ENCODE measurements at regions not wholly inside any gene's neighbourhood (a gene's known extent, or its start where the extent isn't known, plus 50 kb on each side); places are given as distances from the start of the nearest gene placed in this dataset.

- no peaks in the 10 kb centered on the region for H3K27me3 ChIP-seq
- no peaks in the 10 kb centered on the region for H3K9me3 ChIP-seq
- intact Hi-C loops (cut with DNase I), result no loop called here
- 86 to 93% methylated on average over 2 of the region's 2 CpGs for WGBS, 2 donors
- H3K4me1 ChIP-seq, result no peaks in the 10 kb centered on the region
- DNase-seq, result no peak
- no peak for TF ChIP-seq POLR2A (IDR thresholded peaks at IDR 0.05)
- TF ChIP-seq CTCF (IDR thresholded peaks at IDR 0.05), result no peak
- no peak overlapping the region for H3K27ac ChIP-seq
- H3K36me3 ChIP-seq, result no peaks in the 10 kb centered on the region
- H3K4me3 ChIP-seq (replicated peaks in 1 of 3), result no peak overlapping the region
These were observed 110.4 kb upstream of the MYCN start for GRCh38 chr2:15829985-15830384.

GRCh38 chr2:15830937-15831549, 109.3 kb upstream of the MYCN start:
- Histone ChIP-seq H3K9me3 (no peaks in the 10 kb centered on the region), H3K4me3 (replicated peaks in 1 of 3) (no peak overlapping the region), H3K4me1 (no peaks in the 10 kb centered on the region), H3K27ac (no peak overlapping the region), H3K27me3 (no peaks in the 10 kb centered on the region), H3K36me3 (no peaks in the 10 kb centered on the region)
- intact Hi-C loops (cut with DNase I), result no loop called here
- 80 to 88% methylated on average over 1 of the region's 1 CpG for WGBS, 2 donors
- TF ChIP-seq POLR2A (IDR thresholded peaks at IDR 0.05), result no peak
- TF ChIP-seq CTCF (IDR thresholded peaks at IDR 0.05), result no peak
- DNase-seq, result no peak

GRCh38 chr2:15832030-15832709, 108.2 kb upstream of the MYCN start:
- Histone ChIP-seq H3K27ac (no peak overlapping the region), H3K4me1 (no peaks in the 10 kb centered on the region), H3K9me3 (no peaks in the 10 kb centered on the region), H3K4me3 (replicated peaks in 1 of 3) (no peak overlapping the region), H3K27me3 (no peaks in the 10 kb centered on the region), H3K36me3 (no peaks in the 10 kb centered on the region)
- no peak for DNase-seq
- 89 to 90% methylated on average over 8 of the region's 8 CpGs for WGBS, 2 donors
- TF ChIP-seq POLR2A (IDR thresholded peaks at IDR 0.05) (no peak), CTCF (IDR thresholded peaks at IDR 0.05) (no peak)
- intact Hi-C loops (cut with DNase I), result no loop called here

GRCh38 chr2:15832849-15833680, 107.3 kb upstream of the MYCN start:
- 92% methylated on average over 9 of the region's 9 CpGs for WGBS, 2 donors
- Histone ChIP-seq H3K4me3 (replicated peaks in 1 of 3) (no peak overlapping the region), H3K36me3 (no peaks in the 10 kb centered on the region), H3K9me3 (no peaks in the 10 kb centered on the region), H3K27ac (no peak overlapping the region), H3K4me1 (no peaks in the 10 kb centered on the region), H3K27me3 (no peaks in the 10 kb centered on the region)
- TF ChIP-seq CTCF (IDR thresholded peaks at IDR 0.05), result no peak
- DNase-seq, result no peak
- intact Hi-C loops (cut with DNase I), result no loop called here

- H3K36me3 ChIP-seq, result no peaks in the 10 kb centered on the region
- intact Hi-C loops (cut with DNase I), result no loop called here
- WGBS, 2 donors, result 91 to 98% methylated on average over 3 of the region's 3 CpGs
- no peak for DNase-seq
- TF ChIP-seq CTCF (IDR thresholded peaks at IDR 0.05) (no peak), POLR2A (IDR thresholded peaks at IDR 0.05) (no peak)
- H3K9me3 ChIP-seq, result no peaks in the 10 kb centered on the region
- no peak overlapping the region for H3K4me3 ChIP-seq (replicated peaks in 1 of 3)
- H3K27me3 ChIP-seq, result no peaks in the 10 kb centered on the region
- H3K27ac ChIP-seq, result no peak overlapping the region
- H3K4me1 ChIP-seq, result no peaks in the 10 kb centered on the region
These were observed 106.6 kb upstream of the MYCN start for GRCh38 chr2:15833731-15834130.

Data from thyroid gland (tissue), 4 donors.